PC-3 (cell line): ENCODE measurements at regions not wholly inside any gene's neighbourhood (a gene's known extent, or its start where the extent isn't known, plus 50 kb on each side); places are given as distances from the start of the nearest gene placed in this dataset.

Experiments used
- EZH2phosphoT487 ChIP-seq: fragments of 300-600 bp; sonication (generic); IDR thresholded peaks from 2 replicates; pipeline ENCODE4 v1.6.1; 2018; ENCODE audit warnings: mild to moderate bottlenecking, antibody characterized with exemption, low read length, borderline replicate concordance
- TF ChIP-seq, protein P1 (sequence below): fragments of 300-600 bp; sonication (generic); conservative IDR thresholded peaks from 2 replicates; pipeline ENCODE4 v1.5.1; 2017; ENCODE audit warnings: antibody characterized with exemption, low read depth, mild to moderate bottlenecking, low read length

DNA sequence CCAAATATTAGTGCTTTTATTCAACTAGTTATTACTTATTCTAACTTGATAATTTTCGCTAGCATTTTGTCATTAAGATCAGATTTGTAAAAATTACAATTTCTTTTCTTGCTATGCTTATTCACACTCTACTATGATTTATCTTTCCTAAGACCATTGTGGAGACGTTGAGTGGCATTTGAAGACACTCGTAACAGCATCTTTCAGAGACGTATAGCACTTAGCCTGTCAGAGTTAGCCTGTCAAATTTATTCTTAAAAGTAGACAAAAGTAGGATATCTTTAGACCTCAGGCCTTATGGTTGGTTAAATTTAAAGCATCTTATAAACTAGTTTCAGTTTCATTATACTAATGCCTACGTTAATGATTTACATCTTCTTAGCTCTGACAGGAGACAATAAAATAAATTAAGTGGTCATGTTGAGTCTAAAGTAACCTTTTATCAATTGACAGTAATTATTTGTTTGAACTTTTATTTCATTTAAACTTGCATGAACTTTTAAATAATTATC lies 1410.1 kb downstream of the MRPL39 start:
- TF ChIP-seq, protein P1, sequence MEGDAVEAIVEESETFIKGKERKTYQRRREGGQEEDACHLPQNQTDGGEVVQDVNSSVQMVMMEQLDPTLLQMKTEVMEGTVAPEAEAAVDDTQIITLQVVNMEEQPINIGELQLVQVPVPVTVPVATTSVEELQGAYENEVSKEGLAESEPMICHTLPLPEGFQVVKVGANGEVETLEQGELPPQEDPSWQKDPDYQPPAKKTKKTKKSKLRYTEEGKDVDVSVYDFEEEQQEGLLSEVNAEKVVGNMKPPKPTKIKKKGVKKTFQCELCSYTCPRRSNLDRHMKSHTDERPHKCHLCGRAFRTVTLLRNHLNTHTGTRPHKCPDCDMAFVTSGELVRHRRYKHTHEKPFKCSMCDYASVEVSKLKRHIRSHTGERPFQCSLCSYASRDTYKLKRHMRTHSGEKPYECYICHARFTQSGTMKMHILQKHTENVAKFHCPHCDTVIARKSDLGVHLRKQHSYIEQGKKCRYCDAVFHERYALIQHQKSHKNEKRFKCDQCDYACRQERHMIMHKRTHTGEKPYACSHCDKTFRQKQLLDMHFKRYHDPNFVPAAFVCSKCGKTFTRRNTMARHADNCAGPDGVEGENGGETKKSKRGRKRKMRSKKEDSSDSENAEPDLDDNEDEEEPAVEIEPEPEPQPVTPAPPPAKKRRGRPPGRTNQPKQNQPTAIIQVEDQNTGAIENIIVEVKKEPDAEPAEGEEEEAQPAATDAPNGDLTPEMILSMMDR = no peak
- TF ChIP-seq EZH2phosphoT487 = no peak
